NCI-H1930 (cell line): ENCODE measurements at regions not wholly inside any gene's neighbourhood (a gene's known extent, or its start where the extent isn't known, plus 50 kb on each side); places are given as distances from the start of the nearest gene placed in this dataset.

Experiments
- DNase-seq, 2 experiments: peaks; one replicate each; lab custom pipeline; 2025; lab: John Stamatoyannopoulos, UW

- no peak for DNase-seq
These were observed 366.2 kb upstream of the PDE4D start for GRCh38 chr5:60259730-60260129.

- no peak for DNase-seq
These were observed 364.2 kb upstream of the PDE4D start for GRCh38 chr5:60257596-60258271.

GRCh38 chr5:60256546-60256945 lies 363.0 kb upstream of the PDE4D start:
- no peak for DNase-seq

- DNase-seq = no peak
These were observed 355.4 kb upstream of the PDE4D start for GRCh38 chr5:60248901-60249300.

- no peak for DNase-seq
These were observed 350.2 kb upstream of the PDE4D start for GRCh38 chr5:60243713-60244112.

- DNase-seq = no peak
These were observed 338.7 kb upstream of the PDE4D start for GRCh38 chr5:60232036-60232795.

- DNase-seq = no peak
These were observed 336.9 kb upstream of the PDE4D start for GRCh38 chr5:60230456-60230855.

- no peak for DNase-seq
These were observed 336.2 kb upstream of the PDE4D start for GRCh38 chr5:60229691-60230185.

GRCh38 chr5:60228676-60229075 lies 335.1 kb upstream of the PDE4D start:
- DNase-seq = no peak

GRCh38 chr5:60226128-60226527 lies 332.6 kb upstream of the PDE4D start:
- no peak for DNase-seq

GRCh38 chr5:60223342-60223741 lies 329.8 kb upstream of the PDE4D start:
- no peak for DNase-seq

GRCh38 chr5:60219921-60220320 lies 326.4 kb upstream of the PDE4D start:
- no peak for DNase-seq

- DNase-seq = no peak
These were observed 317.3 kb upstream of the PDE4D start for GRCh38 chr5:60210810-60211209.

GRCh38 chr5:60209146-60209840 lies 315.8 kb upstream of the PDE4D start:
- no peak for DNase-seq

GRCh38 chr5:60208716-60209115 lies 315.2 kb upstream of the PDE4D start:
- no peak for DNase-seq

- no peak for DNase-seq
These were observed 313.5 kb upstream of the PDE4D start for GRCh38 chr5:60207040-60207439.

GRCh38 chr5:60206234-60206633 lies 312.7 kb upstream of the PDE4D start:
- no peak for DNase-seq

GRCh38 chr5:60205071-60205470 lies 311.5 kb upstream of the PDE4D start:
- DNase-seq = no peak

GRCh38 chr5:60196385-60197113 lies 303.0 kb upstream of the PDE4D start:
- DNase-seq = no peak

- no peak for DNase-seq
These were observed 302.0 kb upstream of the PDE4D start for GRCh38 chr5:60195551-60195950.

- DNase-seq = no peak
These were observed 301.6 kb upstream of the PDE4D start for GRCh38 chr5:60195083-60195482.
